ENCODE measurements at regions not wholly inside any gene's neighbourhood (a gene's known extent, or its start where the extent isn't known, plus 50 kb on each side); places are given as distances from the start of the nearest gene placed in this dataset.
"Not testable (repeated sequence)": the region's sequence is repeated elsewhere in the genome, so short reads cannot be mapped to it uniquely, and the experiment has no call there.

DNA sequence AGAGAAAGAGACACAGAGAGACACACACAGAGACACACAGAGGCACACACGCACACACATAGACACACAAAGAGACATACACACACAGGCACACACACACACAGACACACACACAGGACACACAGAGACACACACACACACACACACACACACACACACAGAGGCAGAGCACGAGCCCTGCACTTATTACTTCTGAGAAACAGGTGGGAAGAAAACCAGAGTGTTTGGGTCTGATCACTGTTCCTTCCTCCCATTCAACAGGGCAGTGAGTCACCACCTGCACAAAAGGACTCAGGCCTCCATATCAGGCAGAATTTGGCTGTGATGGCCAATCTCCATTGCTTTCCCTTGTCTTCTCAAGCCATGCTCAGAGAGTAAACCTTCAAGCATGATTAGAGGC lies 285.0 kb downstream of the ANAPC1 start:
- not testable (repeated sequence) for DNase-seq (ENCODE audit: low read depth, low spot score); H3K9ac ChIP-seq (ENCODE audit: insufficient read length, low read depth); H3K4me1 ChIP-seq (ENCODE audit: insufficient read depth, insufficient read length); H3K4me3 ChIP-seq (ENCODE audit: insufficient read length, low read depth); H3K9me3 ChIP-seq (ENCODE audit: insufficient read depth, low read length); H3K36me3 ChIP-seq (ENCODE audit: insufficient read depth, insufficient read length, low read length); H3K27me3 ChIP-seq (ENCODE audit: insufficient read depth, insufficient read length)

DNA sequence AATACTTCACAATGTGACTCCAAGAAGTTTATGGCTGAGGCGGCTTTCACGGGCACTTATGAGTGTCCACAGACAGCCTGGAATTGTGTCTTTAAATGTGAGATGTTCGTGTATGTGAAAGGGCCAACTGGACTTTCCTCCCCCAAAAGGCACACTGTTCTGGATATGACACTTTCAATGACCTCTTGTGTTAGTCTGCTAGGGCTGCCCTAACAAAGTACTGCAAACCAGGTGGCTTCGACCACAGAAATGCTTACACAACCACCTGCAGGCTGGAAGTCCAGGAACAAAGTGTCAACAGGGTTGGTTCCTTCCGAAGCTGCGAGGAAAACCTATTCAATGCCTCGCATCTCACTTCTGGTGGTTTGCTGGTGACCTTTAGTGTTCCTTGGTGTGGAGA lies 281.7 kb downstream of the ANAPC1 start:
- not testable (repeated sequence) for H3K36me3 ChIP-seq (ENCODE audit: insufficient read depth, insufficient read length, low read length); H3K9me3 ChIP-seq (ENCODE audit: insufficient read depth, low read length); H3K4me1 ChIP-seq (ENCODE audit: insufficient read depth, insufficient read length); H3K4me3 ChIP-seq (ENCODE audit: insufficient read length, low read depth); DNase-seq (ENCODE audit: low read depth, low spot score); H3K27me3 ChIP-seq (ENCODE audit: insufficient read depth, insufficient read length); H3K9ac ChIP-seq (ENCODE audit: insufficient read length, low read depth)

DNA sequence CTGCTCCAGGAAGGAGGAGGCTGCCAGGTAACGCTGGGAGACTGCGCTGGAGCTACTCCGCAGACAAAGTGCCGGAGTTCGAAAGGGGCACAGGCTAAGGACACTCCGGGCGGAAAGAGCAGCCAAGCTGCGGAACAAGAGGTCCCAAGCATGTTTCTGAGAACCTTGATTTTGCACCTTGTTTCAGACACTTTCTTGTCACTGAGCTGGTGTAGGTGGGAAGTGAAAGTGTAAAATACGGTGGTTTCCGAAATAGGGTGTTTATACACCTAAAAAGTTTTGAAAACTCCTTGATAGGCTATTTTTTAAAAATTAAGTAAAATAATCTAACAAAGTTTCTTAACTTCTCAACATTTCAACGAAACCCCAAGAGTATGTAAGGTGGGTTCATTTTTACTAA lies 278.2 kb downstream of the ANAPC1 start:
- H3K9ac ChIP-seq (ENCODE audit: insufficient read length, low read depth); H3K36me3 ChIP-seq (ENCODE audit: insufficient read depth, insufficient read length, low read length); DNase-seq (ENCODE audit: low read depth, low spot score); H3K4me3 ChIP-seq (ENCODE audit: insufficient read length, low read depth); H3K9me3 ChIP-seq (ENCODE audit: insufficient read depth, low read length); H3K4me1 ChIP-seq (ENCODE audit: insufficient read depth, insufficient read length); H3K27me3 ChIP-seq (ENCODE audit: insufficient read depth, insufficient read length): not testable (repeated sequence)

DNA sequence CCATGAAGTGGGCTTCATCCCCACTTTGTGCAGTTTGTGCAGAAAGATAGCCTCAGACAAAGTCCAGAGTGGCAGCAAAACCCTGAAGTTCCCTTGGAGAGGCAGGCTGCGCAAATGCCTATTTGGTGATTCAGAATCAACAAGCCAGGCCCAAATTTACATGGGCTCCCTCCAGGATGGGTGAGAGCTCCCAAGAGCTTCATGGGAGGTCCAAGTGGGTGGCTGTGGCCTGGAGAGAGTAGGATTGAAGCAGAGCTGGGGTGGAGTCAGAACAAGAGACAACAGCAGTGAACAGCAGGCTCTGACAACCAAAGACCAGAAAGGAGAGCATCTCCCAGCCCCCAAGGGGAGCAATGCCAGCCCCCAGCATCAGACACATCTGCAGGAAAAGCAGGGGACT lies 277.4 kb downstream of the ANAPC1 start:
- H3K9me3 ChIP-seq (ENCODE audit: insufficient read depth, low read length); H3K4me1 ChIP-seq (ENCODE audit: insufficient read depth, insufficient read length); H3K36me3 ChIP-seq (ENCODE audit: insufficient read depth, insufficient read length, low read length); DNase-seq (ENCODE audit: low read depth, low spot score); H3K9ac ChIP-seq (ENCODE audit: insufficient read length, low read depth); H3K27me3 ChIP-seq (ENCODE audit: insufficient read depth, insufficient read length); H3K4me3 ChIP-seq (ENCODE audit: insufficient read length, low read depth): not testable (repeated sequence)

DNA sequence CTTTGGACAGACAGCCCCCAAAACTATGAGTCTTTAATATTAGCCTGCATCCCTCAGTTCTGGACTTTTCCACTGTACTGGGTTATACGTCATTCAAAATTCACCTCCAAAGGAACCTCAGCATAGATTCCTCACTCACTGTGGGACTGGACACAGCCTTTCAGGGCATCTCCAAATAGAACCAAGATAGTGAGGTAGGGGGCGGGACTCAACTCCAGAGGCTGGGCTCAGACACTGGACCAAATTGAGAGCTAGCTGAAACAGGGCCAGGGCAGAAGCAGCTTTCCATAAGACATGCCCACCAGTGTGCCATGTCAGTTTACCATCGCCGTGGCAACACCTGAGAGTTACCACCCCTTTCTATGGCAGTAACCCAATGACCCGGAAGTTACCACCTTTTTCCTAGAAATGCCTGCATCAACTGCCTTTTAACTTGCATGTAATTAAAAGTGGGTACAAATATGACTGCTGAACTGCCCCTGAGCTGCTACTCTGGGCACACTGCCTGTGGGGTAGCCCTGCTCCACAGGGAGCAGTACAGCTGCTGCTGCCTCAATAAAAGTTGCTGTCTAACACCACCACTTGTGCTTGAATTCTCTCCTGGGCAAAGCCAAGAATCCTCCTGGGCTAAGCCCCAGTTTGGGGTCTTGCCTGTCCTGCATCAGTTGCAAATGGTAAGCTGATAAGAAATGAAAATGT lies 274.7 kb downstream of the ANAPC1 start:
- not testable (repeated sequence) for H3K4me1 ChIP-seq (ENCODE audit: insufficient read depth, insufficient read length); DNase-seq (ENCODE audit: low read depth, low spot score); H3K9ac ChIP-seq (ENCODE audit: insufficient read length, low read depth); H3K4me3 ChIP-seq (ENCODE audit: insufficient read length, low read depth); H3K27me3 ChIP-seq (ENCODE audit: insufficient read depth, insufficient read length); H3K9me3 ChIP-seq (ENCODE audit: insufficient read depth, low read length); H3K36me3 ChIP-seq (ENCODE audit: insufficient read depth, insufficient read length, low read length)

DNA sequence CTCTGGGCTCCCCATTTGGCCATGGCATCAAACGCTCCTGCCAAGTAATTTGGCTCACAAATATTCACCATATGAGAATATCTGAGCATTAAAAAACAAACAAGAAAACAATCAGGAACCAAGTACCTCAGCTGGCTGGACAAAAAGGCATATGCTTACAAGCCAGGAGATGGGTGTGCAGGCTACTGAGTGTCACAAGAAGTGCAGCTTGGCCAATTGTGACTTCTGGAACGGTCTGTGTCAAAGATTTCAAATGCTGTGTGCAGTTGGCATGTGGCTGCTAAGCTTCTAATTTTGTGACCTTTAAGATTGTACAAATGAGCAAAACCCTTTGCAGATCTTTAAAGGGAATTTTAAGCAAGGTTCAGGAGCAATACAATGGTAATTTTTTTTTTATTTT lies 274.0 kb downstream of the ANAPC1 start:
- H3K36me3 ChIP-seq (ENCODE audit: insufficient read depth, insufficient read length, low read length); H3K27me3 ChIP-seq (ENCODE audit: insufficient read depth, insufficient read length); H3K9me3 ChIP-seq (ENCODE audit: insufficient read depth, low read length); H3K4me3 ChIP-seq (ENCODE audit: insufficient read length, low read depth); DNase-seq (ENCODE audit: low read depth, low spot score); H3K4me1 ChIP-seq (ENCODE audit: insufficient read depth, insufficient read length); H3K9ac ChIP-seq (ENCODE audit: insufficient read length, low read depth): not testable (repeated sequence)

DNA sequence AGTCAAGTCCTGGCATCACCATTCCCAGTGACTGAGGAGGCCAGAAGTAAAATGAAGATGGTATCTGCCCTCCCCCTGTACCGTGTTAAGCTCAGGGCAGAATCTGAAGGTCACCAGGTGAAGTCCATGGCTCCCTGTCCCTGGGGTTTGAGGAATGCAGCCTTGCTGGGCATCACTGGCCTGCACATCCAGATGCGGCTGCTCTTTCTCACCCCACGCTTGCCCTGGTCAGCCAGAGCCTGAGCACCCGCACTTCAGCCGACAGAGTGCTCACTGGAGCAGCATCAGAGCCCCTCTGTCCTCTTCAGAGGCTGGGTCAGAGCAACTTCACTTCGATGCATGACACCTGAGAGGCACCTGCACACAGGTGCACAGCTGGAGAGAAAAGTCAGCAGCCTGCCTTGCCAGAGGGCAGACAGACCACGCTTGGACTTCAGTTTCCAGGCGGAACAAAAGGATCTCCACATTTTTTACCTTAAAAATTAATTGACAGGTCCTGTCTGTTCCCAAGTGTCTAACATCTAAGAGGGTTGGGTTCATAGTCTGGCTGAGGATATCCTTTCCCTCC lies 267.3 kb downstream of the ANAPC1 start:
- no peak for TF ChIP-seq YY1 (IDR thresholded peaks at IDR 0.05; ENCODE audit: insufficient read depth, insufficient read length)
- TF ChIP-seq ZNF274 (IDR thresholded peaks at IDR 0.05; ENCODE audit: low read depth, low read length): no peak
- no peak for TF ChIP-seq SUZ12 (IDR thresholded peaks at IDR 0.05; ENCODE audit: extremely low read depth, insufficient read depth, insufficient read length)
- H3K9me3 ChIP-seq (ENCODE audit: insufficient read depth, low read length): no peaks in the 10 kb centered on the region
- H3K9ac ChIP-seq (ENCODE audit: insufficient read length, low read depth): no peak overlapping the region
- H3K27me3 ChIP-seq (ENCODE audit: insufficient read depth, insufficient read length): no peaks in the 10 kb centered on the region
- H3K4me1 ChIP-seq (ENCODE audit: insufficient read depth, insufficient read length): peaks cover 8% of the 10 kb centered on the region
- H3K4me3 ChIP-seq (ENCODE audit: insufficient read length, low read depth): no peak overlapping the region
- DNase-seq (ENCODE audit: low read depth, low spot score): no peak
- no peaks in the 10 kb centered on the region for H3K36me3 ChIP-seq (ENCODE audit: insufficient read depth, insufficient read length, low read length)

DNA sequence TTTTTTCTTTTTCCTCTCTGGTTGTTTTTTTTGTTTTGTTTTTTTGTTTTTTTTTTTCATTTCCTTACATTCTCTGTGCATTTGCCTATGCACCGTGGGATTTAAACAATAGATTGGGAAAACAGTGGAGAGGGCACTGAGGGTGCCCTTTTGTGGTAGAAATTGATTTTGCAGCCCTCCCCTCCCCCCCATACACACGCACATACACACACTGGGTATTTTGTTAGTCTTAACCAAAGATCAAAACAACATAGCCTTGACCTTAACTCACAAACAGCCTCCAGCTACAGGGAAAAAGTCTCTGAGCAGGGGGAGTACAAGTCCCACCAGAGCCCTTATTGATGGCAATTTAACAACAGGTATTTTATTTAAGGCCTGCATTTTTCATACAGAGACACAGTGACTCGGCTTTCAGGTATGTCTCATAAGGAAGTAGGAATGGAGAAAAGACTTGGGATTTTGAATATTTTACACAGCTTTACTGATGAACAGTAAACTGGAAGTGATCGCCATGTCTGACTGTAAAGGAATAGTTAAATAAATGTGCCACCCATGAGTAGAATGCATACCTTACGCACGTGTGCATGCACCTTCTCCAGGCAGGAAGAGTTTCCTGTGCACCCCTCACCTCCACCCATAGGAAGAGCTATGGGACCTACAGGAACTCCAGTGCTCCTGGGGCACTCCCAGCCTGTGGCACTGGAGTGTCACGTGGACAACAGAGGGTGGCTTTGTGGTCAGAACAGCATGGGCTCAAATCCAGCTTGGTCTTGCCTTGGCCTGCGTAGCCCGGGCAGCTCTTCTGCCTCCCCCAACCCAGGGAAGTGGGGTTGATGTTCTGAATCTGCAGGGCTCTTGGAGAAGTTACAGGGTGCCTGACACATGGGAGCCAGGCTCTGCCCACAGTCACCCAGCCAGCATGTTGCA lies 266.4 kb downstream of the ANAPC1 start:
- H3K4me1 ChIP-seq (ENCODE audit: insufficient read depth, insufficient read length): peaks cover 8% of the 10 kb centered on the region
- H3K27me3 ChIP-seq (ENCODE audit: insufficient read depth, insufficient read length): no peaks in the 10 kb centered on the region
- no peaks in the 10 kb centered on the region for H3K36me3 ChIP-seq (ENCODE audit: insufficient read depth, insufficient read length, low read length)
- no peaks in the 10 kb centered on the region for H3K9me3 ChIP-seq (ENCODE audit: insufficient read depth, low read length)
- H3K4me3 ChIP-seq (ENCODE audit: insufficient read length, low read depth): no peak overlapping the region
- H3K9ac ChIP-seq (ENCODE audit: insufficient read length, low read depth): no peak overlapping the region
- TF ChIP-seq YY1 (IDR thresholded peaks at IDR 0.05; ENCODE audit: insufficient read depth, insufficient read length): no peak
- TF ChIP-seq SUZ12 (IDR thresholded peaks at IDR 0.05; ENCODE audit: extremely low read depth, insufficient read depth, insufficient read length): no peak
- no peak for TF ChIP-seq ZNF274 (IDR thresholded peaks at IDR 0.05; ENCODE audit: low read depth, low read length)
- no peak for DNase-seq (ENCODE audit: low read depth, low spot score)

All from NT2/D1 (cell line).